Endothelial cell of umbilical vein (primary cell): ENCODE measurements at regions not wholly inside any gene's neighbourhood (a gene's known extent, or its start where the extent isn't known, plus 50 kb on each side); places are given as distances from the start of the nearest gene placed in this dataset.

Source experiments
- EZH2 ChIP-seq: IDR thresholded peaks from 2 replicates; pipeline ENCODE4 v1.6.1; 2012; ENCODE audit warnings: borderline replicate concordance, low read depth, mild to moderate bottlenecking, moderate library complexity, low read length, inconsistent platforms; ENCODE audit not compliant: severe bottlenecking
- FOS ChIP-seq: IDR thresholded peaks from 2 replicates; pipeline ENCODE4 v1.6.1; 2011; ENCODE audit warnings: mild to moderate bottlenecking, low read length, moderate library complexity, borderline replicate concordance; ENCODE audit not compliant: insufficient read depth
- GATA2 ChIP-seq: IDR thresholded peaks from 2 replicates; pipeline ENCODE4 v1.7.0; 2011; ENCODE audit warnings: low read depth, mild to moderate bottlenecking, moderate library complexity, mixed read lengths, low read length; ENCODE audit not compliant: insufficient read length, insufficient read depth
- JUN ChIP-seq: IDR thresholded peaks from 2 replicates; pipeline ENCODE4 v1.6.1; 2011; ENCODE audit warnings: borderline replicate concordance, low read depth; ENCODE audit not compliant: insufficient read length, insufficient read depth
- POLR2A ChIP-seq: IDR thresholded peaks from 2 replicates; pipeline ENCODE4 v1.6.1; 2012; ENCODE audit warnings: low read depth, mild to moderate bottlenecking, control low read depth, low read length
- POLR2AphosphoS5 ChIP-seq: IDR thresholded peaks from 2 replicates; pipeline ENCODE4 v1.6.1; 2012; ENCODE audit warnings: low read depth, mild to moderate bottlenecking, control low read depth, low read length, moderate library complexity; ENCODE audit not compliant: insufficient read depth
- TF ChIP-seq, protein P1 (sequence below), 2 donors: IDR thresholded peaks; 1 replicate in 1 of 2; 2 replicates in 1 of 2; pipeline ENCODE4 v1.5.1; 2011; ENCODE audit warnings: low read length in 2 of 2, mild to moderate bottlenecking in 2 of 2, moderate library complexity in 2 of 2, control low read depth in 1 of 2, inconsistent platforms in 1 of 2, low read depth in 1 of 2; ENCODE audit not compliant: insufficient read depth in 1 of 2; ENCODE audit errors: extremely low read depth in 1 of 2
- TF ChIP-seq, protein P2 (sequence below): IDR thresholded peaks from 2 replicates; pipeline ENCODE4 v1.6.1; 2011; ENCODE audit not compliant: insufficient read depth, insufficient read length

GRCh38 chr5:141781910-141782309 lies 96.3 kb downstream of the PCDH1 start:
- TF ChIP-seq, protein P1, sequence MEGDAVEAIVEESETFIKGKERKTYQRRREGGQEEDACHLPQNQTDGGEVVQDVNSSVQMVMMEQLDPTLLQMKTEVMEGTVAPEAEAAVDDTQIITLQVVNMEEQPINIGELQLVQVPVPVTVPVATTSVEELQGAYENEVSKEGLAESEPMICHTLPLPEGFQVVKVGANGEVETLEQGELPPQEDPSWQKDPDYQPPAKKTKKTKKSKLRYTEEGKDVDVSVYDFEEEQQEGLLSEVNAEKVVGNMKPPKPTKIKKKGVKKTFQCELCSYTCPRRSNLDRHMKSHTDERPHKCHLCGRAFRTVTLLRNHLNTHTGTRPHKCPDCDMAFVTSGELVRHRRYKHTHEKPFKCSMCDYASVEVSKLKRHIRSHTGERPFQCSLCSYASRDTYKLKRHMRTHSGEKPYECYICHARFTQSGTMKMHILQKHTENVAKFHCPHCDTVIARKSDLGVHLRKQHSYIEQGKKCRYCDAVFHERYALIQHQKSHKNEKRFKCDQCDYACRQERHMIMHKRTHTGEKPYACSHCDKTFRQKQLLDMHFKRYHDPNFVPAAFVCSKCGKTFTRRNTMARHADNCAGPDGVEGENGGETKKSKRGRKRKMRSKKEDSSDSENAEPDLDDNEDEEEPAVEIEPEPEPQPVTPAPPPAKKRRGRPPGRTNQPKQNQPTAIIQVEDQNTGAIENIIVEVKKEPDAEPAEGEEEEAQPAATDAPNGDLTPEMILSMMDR (IDR thresholded peaks at IDR 0.05; ENCODE audit: extremely low read depth in 1 of 2, insufficient read depth in 1 of 2, low read depth in 1 of 2, low read length in 2 of 2): no peak
- TF ChIP-seq POLR2AphosphoS5 (no peak), POLR2A (no peak), EZH2 (no peak), GATA2 (no peak), JUN (no peak), FOS (no peak)
- TF ChIP-seq, protein P2, sequence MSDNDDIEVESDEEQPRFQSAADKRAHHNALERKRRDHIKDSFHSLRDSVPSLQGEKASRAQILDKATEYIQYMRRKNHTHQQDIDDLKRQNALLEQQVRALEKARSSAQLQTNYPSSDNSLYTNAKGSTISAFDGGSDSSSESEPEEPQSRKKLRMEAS: no peak
